ENCODE measurements at regions not wholly inside any gene's neighbourhood (a gene's known extent, or its start where the extent isn't known, plus 50 kb on each side); places are given as distances from the start of the nearest gene placed in this dataset.

DNA sequence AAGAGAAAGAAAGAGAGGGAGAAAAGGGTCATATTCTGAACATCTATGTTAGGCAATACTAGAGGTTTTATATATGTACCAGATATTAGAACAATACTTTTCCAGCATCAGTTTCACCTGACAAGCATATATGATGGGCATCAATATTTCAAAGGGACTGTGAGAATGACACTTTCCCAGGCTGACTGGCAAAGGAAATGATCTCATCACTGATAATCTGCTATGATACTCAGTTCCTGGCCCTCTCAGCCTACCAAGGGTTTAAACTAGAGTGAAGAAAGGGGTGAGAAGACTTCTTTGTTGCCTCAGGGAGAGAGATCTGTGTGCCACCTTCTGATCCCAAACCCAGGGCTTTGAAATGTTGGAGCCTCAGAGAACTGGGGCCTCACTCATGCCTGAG lies 183.5 kb downstream of the TTC8 start:
- TF ChIP-seq, protein P1, sequence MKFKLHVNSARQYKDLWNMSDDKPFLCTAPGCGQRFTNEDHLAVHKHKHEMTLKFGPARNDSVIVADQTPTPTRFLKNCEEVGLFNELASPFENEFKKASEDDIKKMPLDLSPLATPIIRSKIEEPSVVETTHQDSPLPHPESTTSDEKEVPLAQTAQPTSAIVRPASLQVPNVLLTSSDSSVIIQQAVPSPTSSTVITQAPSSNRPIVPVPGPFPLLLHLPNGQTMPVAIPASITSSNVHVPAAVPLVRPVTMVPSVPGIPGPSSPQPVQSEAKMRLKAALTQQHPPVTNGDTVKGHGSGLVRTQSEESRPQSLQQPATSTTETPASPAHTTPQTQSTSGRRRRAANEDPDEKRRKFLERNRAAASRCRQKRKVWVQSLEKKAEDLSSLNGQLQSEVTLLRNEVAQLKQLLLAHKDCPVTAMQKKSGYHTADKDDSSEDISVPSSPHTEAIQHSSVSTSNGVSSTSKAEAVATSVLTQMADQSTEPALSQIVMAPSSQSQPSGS (CRISPR knock-in tag; IDR thresholded peaks at IDR 0.05; ENCODE audit: borderline replicate concordance, low read depth): no peak
- TF ChIP-seq, protein P2, sequence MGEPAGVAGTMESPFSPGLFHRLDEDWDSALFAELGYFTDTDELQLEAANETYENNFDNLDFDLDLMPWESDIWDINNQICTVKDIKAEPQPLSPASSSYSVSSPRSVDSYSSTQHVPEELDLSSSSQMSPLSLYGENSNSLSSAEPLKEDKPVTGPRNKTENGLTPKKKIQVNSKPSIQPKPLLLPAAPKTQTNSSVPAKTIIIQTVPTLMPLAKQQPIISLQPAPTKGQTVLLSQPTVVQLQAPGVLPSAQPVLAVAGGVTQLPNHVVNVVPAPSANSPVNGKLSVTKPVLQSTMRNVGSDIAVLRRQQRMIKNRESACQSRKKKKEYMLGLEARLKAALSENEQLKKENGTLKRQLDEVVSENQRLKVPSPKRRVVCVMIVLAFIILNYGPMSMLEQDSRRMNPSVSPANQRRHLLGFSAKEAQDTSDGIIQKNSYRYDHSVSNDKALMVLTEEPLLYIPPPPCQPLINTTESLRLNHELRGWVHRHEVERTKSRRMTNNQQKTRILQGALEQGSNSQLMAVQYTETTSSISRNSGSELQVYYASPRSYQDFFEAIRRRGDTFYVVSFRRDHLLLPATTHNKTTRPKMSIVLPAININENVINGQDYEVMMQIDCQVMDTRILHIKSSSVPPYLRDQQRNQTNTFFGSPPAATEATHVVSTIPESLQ (CRISPR knock-in tag; IDR thresholded peaks at IDR 0.05): no peak
- TF ChIP-seq, protein P3, sequence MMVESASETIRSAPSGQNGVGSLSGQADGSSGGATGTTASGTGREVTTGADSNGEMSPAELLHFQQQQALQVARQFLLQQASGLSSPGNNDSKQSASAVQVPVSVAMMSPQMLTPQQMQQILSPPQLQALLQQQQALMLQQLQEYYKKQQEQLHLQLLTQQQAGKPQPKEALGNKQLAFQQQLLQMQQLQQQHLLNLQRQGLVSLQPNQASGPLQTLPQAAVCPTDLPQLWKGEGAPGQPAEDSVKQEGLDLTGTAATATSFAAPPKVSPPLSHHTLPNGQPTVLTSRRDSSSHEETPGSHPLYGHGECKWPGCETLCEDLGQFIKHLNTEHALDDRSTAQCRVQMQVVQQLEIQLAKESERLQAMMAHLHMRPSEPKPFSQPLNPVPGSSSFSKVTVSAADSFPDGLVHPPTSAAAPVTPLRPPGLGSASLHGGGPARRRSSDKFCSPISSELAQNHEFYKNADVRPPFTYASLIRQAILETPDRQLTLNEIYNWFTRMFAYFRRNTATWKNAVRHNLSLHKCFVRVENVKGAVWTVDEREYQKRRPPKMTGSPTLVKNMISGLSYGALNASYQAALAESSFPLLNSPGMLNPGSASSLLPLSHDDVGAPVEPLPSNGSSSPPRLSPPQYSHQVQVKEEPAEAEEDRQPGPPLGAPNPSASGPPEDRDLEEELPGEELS (CRISPR knock-in tag; IDR thresholded peaks at IDR 0.05): no peak
- TF ChIP-seq, protein P4, sequence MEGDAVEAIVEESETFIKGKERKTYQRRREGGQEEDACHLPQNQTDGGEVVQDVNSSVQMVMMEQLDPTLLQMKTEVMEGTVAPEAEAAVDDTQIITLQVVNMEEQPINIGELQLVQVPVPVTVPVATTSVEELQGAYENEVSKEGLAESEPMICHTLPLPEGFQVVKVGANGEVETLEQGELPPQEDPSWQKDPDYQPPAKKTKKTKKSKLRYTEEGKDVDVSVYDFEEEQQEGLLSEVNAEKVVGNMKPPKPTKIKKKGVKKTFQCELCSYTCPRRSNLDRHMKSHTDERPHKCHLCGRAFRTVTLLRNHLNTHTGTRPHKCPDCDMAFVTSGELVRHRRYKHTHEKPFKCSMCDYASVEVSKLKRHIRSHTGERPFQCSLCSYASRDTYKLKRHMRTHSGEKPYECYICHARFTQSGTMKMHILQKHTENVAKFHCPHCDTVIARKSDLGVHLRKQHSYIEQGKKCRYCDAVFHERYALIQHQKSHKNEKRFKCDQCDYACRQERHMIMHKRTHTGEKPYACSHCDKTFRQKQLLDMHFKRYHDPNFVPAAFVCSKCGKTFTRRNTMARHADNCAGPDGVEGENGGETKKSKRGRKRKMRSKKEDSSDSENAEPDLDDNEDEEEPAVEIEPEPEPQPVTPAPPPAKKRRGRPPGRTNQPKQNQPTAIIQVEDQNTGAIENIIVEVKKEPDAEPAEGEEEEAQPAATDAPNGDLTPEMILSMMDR (IDR thresholded peaks at IDR 0.05): no peak
- TF ChIP-seq, protein P5, sequence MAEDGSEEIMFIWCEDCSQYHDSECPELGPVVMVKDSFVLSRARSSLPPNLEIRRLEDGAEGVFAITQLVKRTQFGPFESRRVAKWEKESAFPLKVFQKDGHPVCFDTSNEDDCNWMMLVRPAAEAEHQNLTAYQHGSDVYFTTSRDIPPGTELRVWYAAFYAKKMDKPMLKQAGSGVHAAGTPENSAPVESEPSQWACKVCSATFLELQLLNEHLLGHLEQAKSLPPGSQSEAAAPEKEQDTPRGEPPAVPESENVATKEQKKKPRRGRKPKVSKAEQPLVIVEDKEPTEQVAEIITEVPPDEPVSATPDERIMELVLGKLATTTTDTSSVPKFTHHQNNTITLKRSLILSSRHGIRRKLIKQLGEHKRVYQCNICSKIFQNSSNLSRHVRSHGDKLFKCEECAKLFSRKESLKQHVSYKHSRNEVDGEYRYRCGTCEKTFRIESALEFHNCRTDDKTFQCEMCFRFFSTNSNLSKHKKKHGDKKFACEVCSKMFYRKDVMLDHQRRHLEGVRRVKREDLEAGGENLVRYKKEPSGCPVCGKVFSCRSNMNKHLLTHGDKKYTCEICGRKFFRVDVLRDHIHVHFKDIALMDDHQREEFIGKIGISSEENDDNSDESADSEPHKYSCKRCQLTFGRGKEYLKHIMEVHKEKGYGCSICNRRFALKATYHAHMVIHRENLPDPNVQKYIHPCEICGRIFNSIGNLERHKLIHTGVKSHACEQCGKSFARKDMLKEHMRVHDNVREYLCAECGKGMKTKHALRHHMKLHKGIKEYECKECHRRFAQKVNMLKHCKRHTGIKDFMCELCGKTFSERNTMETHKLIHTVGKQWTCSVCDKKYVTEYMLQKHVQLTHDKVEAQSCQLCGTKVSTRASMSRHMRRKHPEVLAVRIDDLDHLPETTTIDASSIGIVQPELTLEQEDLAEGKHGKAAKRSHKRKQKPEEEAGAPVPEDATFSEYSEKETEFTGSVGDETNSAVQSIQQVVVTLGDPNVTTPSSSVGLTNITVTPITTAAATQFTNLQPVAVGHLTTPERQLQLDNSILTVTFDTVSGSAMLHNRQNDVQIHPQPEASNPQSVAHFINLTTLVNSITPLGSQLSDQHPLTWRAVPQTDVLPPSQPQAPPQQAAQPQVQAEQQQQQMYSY (CRISPR knock-in tag; IDR thresholded peaks at IDR 0.05): no peak
- TF ChIP-seq CBFB (CRISPR knock-in tag; IDR thresholded peaks at IDR 0.05; ENCODE audit: low read depth) (no peak), ELF4 (CRISPR knock-in tag; IDR thresholded peaks at IDR 0.05; ENCODE audit: low read depth) (no peak), ESRRA (CRISPR knock-in tag; IDR thresholded peaks at IDR 0.05; ENCODE audit: borderline replicate concordance) (no peak)
- TF ChIP-seq, protein P6, sequence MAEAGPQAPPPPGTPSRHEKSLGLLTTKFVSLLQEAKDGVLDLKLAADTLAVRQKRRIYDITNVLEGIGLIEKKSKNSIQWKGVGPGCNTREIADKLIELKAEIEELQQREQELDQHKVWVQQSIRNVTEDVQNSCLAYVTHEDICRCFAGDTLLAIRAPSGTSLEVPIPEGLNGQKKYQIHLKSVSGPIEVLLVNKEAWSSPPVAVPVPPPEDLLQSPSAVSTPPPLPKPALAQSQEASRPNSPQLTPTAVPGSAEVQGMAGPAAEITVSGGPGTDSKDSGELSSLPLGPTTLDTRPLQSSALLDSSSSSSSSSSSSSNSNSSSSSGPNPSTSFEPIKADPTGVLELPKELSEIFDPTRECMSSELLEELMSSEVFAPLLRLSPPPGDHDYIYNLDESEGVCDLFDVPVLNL (CRISPR knock-in tag; IDR thresholded peaks at IDR 0.05; ENCODE audit: borderline replicate concordance, low read depth): no peak
- TF ChIP-seq, protein P7, sequence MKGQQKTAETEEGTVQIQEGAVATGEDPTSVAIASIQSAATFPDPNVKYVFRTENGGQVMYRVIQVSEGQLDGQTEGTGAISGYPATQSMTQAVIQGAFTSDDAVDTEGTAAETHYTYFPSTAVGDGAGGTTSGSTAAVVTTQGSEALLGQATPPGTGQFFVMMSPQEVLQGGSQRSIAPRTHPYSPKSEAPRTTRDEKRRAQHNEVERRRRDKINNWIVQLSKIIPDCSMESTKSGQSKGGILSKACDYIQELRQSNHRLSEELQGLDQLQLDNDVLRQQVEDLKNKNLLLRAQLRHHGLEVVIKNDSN (CRISPR knock-in tag; IDR thresholded peaks at IDR 0.05): no peak
